CD4-positive, alpha-beta T cell treated with Interleukin-4 for 1 hour (primary cell): ENCODE measurements at regions not wholly inside any gene's neighbourhood (a gene's known extent, or its start where the extent isn't known, plus 50 kb on each side); places are given as distances from the start of the nearest gene placed in this dataset.
"Not testable (repeated sequence)": the region's sequence is repeated elsewhere in the genome, so short reads cannot be mapped to it uniquely, and the experiment has no call there.

Experiments
- DNase-seq, 2 donors: peaks; one replicate each; pipeline ENCODE4 v3.0.0-alpha.2; 2020 to 2022

DNA sequence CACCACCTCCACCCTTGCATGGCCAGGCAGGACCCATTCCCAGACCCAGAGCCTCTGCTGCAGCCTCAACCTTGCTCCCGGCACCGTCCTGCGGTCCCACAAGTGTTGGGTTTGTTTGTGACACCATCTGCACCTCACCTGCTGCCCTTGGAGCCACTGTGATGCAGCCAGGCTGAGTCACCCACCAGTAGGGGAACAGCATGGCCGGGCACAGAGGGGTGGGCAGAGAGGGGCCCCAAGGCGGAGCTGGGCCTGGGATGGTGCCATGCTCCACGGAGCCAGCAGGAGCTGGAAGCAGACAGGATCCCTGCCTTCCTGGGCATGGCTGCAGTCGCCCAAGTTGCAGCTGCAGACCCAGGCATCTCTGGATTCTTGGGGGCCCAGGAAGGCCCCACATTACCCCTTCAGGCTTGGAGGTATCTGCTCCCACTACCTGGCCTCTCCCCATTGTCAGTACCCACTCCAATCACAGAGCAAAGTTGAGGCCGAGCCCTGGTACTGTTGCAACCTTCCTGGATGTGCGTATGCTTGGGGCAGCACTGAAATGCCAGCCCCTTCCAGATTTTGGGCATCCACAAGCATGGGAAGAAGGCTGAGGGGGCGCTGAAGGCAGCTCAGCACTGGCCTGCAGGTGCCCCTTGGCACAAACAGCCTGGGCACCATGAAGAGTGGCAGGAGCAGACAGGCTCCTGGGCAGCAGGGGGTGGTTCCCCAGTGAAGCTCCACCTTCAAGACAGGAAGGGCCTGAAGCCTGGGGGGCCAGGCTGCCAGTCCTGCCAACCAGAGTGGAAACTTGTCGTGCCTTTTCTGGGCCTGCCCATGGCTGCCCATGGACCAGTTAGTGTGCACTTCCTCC is 172.8 kb downstream of the MATN1 start:
- DNase-seq = no peak

DNA sequence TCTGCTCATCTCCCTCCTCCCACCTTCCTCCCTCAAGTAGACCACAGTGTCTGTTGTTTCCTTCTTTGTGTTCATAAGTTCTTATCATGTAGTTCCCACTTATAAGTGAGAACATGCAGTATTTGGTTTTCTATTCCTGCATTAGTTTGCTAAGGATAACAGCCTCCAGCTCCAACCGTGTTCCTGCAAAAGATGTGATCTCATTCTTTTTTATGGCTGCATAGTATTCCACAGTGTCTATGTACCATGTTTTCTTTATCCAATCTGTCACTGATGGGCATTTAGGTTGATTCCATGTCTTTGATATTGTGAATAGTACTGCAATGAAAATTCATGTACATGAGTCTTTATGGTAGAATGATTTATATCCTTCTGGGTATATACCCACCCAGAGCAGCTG is 173.5 kb downstream of the MATN1 start:
- not testable (repeated sequence) for DNase-seq

DNA sequence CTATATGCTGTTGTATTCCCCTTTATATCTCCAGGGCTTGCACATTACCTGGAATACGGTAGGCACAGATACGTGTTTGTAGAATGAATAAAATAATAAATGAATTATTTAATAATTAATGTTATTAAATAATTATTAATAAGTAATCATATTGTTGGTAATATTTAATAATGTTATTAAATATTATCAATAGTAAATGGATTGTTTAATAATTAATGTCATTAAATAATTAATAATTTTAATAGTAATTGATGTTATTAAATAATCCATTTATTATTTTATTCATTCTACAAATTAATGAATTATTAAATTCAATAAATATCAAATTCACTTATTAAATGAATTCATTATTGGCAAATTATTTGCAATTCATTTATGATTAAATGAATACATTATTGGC is 175.1 kb downstream of the MATN1 start:
- DNase-seq = no peak

DNA sequence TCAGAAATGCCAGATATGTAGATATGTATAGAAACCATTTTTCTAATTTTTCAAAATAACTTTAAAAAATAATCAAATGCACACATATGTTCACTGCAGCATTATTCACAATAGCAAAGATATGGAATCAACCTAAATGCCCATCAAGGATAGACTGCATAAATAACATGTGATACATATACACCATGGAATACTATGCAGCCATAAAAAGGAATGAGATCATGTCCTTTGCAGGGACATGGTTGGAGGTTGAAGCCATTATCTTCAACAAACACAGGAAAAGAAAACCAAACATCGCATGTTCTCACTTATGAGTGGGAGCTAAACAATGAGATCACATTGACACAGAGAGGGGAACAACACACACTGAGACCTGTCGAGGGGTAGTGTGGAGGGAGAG is 176.1 kb downstream of the MATN1 start:
- not testable (repeated sequence) for DNase-seq

DNA sequence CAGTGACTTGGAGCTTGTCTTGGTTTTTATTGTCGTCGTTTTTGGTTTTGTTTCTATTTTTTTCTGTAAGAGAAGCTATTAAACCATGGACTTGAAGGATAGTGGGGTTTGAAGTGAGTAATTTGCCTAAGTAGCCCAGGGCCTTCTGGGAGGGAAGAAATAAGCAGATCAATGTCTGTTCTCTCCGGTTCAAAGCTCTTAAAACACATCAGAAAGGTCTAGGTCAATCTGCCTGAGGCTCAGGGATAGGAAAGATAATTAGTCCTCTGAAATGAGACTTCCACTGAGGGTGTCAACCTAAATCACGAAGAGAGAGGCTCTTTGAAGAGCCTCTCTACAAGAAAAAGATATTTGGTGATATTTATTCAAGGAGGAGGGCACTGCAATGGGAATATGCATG is 178.0 kb downstream of the MATN1 start:
- no peak for DNase-seq

DNA sequence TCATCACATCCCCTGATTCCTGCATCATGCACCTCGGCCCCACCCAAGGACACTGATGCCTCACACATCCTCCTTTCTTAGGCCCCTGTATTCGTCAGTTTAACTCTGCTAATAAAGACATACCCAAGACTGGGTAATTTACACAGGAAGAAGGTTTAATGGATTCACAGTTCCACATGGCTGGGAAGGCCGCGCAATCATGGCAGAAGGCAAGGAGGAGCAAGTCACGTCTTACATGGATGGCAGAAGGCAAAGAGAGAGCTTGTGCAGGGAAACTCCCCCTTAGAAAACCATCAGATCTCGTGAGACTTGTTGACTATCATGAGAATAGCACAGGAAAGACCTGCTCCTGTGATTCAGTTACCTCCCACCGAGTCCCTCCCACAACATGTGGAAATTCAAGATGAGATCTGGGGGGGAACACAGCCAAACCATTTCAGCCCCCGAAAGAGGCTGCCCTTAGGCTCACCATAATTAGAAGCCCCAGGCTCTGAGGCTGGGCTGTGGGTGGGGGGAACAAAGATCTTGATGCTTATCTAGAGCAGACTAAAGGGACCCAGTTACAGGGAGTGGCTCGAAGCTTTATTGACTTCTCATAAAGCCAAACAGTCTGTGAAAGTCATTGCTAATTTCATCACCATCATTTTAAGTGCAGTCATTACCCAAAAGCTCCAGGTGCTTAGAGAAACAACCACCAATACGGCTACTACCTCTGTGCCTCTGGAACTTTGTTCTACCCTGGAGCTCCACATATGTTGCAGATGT is 181.5 kb downstream of the MATN1 start:
- no peak for DNase-seq

DNA sequence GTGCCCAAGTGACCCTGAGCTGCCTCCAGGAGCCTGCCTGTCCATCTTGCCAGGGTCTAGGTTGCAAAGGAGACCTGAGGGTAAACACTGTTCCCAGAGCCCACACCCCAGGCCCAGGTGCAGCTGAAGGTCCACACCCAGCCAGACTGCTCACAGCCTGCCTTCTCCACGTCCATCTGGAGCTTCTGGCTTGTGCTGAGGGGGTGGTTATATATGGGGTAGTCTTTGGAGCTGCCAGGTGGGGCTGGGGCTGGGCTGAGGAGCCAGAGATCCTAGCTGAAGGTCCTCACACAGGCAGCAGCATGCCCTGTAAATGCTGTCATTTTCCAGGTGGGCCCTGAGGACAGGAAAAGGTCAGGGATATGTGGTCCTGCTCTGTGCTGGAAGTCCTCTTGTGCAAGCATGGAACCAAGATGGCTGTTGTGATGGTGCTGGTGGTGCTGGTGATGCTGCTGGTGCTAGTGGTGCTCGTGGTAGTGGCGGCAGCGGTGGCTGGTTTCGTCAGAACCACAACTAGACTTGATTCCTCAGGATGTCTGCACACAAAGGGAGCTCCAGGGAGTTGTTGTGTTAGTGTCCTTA is 182.7 kb downstream of the MATN1 start:
- DNase-seq = no peak

DNA sequence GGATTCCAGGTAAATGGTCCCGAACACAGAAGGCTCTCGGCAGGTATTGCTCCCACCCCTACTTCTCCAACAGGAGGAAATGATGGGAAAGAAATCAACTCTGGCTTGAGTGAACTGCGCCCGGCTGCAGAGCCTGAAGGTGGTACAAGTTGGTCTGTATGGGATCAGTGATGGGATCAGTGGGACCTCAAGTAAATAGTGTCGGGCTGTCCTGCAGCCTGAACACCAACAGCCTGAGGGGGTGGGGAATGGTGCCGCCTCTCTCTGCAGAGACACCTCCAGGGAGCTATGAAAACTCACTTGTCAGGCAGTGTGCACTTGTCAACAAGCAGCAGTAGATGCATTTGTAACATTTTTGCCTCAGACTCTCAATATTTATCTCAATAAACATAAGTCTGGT is 183.5 kb downstream of the MATN1 start:
- DNase-seq = no peak

DNA sequence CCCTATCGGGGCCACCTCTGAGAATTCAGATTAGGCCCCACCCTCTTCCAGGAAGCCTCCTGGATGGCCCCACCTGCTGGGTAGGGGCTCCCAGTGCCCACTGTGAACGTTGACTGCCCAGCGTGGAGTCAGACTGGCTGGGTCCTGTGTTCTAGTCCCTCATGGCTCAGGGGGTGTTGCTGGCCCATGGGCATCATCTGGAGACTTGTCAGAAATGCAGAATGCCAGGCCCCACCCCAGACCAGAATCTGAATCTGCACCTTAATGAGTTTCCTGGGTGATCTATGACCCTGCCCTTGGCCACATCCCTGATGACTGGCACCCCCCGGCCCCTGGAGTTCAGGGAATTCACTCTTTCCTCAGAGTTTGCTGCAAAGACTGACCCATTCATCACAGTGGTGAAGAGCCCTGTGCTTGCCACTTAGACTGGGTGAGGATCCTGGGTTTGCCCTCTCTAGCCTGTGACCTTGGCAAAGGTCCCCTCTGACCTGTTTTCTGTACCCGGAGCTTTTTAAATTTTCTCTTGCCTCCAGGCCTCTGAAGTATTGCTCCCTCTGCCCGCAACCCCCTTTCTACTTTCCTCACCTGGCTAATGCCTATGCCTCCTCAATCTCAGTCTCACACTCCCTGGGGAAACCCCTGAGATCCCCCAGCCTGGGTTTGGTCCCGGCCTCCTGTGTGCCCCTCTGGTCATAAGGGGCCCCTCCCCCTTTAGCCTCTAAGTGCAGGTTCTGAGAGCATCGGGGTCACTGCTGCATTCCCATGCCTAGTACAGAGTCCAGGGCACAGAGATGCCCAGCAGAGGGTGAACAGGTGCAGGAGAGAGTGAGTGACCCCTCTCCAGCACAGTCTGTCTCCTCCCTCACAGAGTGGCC is 184.2 kb downstream of the MATN1 start:
- DNase-seq = no peak

DNA sequence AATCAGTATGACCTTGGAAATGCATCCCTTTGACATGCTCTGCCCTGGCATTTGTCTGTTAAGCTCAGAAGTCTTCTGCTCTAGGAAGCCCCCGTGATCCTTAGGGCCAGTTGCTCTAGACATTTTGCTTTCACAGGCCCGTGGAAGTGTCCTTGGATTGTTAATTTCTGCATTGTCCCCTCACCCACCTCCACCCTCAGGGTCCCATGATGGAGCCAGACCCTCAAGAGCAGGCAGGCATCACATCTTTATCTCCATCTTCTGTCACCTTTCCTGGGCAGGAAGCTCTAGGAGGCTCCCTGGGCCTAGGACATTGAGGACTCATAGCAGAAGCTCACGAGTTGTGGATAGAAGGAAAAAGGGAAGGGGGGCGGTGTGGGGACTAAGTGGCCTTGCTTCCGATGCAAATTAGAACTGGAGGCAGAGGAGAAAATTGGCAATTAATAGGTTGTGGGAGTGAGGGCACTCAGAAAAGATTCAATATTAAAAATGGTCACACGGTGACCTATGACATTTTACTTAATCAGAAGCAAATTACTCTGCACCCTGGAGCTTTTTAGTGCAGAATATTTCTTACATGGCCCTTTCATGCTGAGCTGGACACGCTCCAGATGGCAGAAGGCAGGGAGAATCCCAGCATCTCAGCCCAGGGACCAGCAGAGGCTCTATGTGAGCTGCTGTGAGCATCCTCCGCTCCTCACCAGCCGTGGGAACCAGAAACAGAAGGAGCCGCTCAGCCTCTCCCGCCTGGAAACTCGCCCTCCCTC is 185.0 kb downstream of the MATN1 start:
- DNase-seq = no peak

DNA sequence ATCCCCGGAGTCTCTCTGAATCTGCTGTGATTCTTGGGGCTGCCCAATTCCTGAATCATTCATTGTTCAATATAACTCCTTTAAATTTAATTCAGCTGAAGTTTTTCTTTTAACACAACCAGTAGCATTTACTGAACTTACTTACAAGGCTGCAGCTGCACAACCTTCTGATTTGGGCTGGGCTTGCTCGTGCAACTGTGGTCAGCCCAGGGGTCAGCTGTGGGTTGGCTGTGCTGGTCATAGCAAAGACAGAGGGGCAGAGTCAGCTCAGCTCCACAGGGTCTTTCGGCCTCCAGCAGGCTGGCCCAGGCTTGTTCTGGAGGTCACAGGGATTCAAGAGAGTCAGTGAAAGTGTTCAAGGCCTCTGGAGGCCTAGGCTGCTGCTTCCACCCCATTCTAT is 186.1 kb downstream of the MATN1 start:
- no peak for DNase-seq

DNA sequence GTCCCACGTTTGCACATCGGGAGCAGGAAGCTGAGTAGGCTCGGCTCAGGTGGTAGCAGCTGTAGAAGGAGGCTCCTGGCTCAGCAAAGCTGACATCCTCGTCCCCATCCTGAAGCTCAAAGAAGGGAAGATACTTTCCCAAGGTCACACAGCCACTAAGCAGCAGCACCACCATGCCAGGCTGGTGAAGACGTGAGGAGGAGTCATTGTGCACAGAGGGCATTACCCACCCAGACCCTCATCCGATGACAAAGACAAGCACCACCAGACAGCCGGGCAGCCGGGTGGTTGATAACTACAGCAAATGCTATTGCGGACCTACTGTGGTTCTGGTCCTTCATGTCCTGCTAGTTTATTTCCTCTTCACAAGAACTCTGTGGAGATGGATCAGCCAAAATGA is 186.9 kb downstream of the MATN1 start:
- no peak for DNase-seq

DNA sequence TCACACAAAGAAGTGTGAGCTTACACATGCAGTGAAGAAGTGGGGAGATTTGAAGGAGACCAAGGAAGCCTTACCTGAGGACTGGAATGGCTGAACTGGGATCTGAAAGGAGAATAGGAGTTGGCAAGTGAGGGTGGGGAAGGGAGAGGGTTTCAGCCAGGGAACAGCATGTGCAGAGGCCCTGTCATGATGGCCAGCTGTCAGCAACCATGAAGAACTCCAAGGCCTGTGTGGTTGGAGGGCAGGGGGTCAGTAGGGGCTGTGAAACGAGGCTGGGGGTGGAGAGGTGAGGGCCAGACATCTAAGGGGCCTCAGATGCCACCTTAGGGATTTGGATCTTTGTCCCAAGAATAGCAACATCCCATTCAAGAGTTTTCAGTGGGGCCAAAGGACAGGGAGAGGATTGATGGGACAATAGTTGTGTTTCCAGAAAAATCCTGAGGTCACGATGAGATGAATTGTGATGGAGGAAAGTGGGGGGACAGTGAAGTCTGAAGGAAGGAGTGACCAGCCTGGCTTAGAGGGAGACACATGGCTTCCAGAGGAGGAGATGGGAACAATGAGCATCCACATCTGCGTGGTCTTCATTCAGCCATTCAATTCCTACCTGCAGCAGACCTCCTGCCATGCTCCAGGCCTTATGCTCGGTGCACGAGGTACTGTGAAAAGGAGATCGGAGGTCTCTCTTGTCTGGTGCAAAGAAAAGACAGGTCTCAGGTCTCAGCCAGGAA is 187.6 kb downstream of the MATN1 start:
- no peak for DNase-seq

DNA sequence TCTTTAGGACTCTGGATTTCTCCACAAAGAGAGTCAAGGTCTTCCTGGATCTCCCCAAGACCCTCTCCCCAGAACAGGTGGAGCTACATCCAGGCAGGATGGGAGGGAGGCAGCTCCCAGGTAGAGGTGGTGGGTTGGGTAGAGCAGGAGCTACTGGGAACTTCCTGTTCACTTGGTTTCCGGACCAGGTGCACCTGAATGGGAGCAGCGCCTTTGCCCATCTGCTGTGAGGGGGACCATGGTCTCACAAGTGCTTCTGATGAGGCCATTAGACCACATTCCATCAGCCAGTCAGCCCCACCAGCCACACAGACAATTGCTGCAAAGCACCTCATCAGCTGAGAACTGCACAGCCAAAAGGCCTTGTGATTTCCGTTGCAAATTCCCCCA is 188.8 kb downstream of the MATN1 start:
- DNase-seq = no peak

DNA sequence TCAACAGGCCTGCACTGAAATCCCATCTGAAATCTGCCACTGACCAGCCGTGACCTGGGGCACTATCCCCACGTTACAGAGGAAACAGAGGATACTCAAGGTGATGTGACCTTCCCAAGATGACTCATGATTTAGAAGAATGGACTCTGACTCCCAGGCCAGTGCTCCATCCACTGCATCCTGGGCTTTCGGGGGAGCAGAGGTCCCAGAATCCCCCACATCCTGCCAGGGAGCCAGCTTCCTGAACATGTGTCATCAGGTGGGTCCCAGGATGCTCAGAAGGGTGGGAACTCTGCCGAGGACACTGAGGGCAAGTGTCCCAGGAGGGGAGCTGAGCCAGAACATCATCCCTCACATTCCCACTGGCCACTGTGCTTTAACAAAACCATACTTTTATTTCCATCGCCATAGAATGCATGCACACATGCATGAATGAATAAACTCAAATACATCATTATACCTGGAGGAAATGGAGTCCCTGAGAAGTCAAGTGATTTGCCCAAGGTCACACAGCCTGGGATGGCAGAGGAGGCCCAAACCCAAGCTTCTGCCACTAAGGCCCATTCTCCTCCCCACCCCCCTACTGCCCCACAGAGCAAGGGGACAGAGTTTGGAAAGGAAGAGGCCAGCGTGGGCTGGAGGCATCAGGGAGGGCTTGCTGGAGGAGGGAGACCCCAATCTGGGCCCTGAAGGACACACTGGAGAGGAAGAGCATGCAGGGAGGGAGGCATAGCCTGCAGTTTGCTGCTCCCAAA is 189.4 kb downstream of the MATN1 start:
- DNase-seq = no peak

DNA sequence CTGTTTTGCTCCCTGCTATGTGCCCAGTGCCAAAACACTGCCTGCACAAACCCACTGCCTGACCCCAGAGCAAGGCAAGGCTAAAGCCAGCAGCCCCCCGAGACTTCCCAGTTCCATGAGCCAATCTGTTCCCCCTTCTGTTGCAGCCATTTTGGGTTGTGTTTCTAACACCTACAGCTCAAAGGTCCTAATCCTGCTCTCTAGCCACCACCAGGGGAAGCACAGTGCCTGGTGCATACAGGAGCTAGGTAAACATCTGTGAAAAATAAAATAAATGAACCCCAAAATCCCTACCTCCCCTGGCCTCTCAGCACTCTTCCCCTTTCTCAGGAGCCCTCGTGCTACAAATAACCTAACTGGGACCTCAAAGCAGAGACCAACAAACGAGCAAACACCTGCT is 190.2 kb downstream of the MATN1 start:
- no peak for DNase-seq

DNA sequence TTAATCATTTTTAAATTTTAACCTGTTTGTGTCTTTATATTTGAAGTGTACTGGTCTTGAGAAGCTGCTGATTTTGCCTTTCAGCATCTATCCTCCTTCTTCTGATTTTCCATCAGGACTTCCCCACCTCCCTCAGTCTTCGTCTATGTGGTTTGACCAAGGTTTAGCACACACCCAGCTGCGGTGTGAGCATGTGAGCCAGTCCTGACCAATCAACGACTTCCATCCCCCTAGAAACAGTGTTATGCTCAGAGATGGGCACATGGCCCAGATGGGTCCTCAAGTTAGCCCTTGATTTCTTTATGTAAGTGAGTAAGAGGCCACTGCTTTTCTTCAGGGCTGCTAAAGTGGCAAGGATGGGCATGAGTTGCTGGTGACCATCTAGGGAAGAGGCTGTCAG is 190.8 kb downstream of the MATN1 start:
- DNase-seq = no peak

DNA sequence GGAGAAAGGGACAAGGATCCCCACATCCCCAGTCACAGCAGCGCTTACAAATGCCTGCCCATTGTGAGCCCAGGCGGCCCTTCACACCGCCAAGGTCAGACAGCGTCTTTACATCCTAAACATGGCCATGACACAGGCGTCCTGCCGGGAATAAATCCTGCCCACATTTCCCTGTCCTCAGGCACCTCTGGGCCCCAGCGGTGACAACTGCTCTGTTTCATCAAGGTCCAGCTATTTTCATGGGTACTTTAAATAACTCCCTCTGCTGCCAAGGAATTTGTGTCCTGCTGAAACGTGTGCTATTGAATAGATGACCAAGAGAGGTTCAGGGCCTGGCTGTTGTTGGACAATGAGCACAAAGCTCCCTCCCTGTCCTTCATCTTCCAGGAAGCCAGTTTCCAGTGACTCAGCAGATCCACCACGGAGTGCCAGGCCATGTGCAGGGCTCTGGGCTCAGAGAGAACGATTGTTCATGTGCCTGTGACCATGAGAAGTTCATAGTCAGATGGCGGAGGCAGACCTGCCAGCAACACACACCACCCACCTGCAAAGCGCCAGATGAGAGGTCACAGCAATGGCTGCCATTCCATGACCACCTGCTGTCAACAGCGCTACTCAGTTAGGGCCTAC is 195.8 kb downstream of the MATN1 start:
- DNase-seq = no peak

DNA sequence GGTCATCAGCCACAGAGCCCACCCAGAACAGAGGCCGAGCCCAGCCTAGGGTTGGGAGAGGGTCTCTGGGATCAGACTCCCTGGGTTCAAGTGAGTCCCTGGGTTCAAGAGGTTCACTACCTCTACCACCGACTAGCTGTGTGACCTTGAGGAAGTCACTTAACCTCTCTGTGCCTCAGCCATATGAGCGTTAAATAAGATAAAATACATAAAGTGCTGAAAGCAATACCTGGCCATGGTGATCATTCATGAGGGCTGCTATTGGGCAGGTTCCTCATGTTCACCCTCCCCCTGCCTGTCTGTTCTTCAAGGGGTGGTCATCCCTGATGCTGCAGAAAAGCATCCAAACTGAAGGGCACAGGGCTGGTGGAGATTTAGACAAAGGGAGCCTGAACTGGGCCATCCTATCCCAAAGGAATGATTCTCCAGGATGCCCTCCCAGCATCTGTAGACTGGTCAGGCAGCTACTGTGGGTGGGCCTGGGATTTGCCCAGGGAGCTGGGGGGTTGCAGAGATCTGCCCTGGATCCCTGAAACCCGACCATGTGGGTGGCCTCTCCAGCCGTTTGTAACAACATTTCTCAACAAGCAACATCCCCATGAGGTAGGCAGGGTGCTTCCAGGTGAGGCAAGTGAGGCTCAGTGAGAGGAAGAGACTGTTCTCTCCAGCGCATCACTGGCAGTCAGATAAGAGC is 196.6 kb downstream of the MATN1 start:
- no peak for DNase-seq
